HG03175 (cell line): ENCODE measurements at regions not wholly inside any gene's neighbourhood (a gene's known extent, or its start where the extent isn't known, plus 50 kb on each side); places are given as distances from the start of the nearest gene placed in this dataset.

Source experiments
- ATAC-seq: cut with Tn5 transposase; IDR thresholded peaks from one replicate; pipeline ENCODE4 v1.9.1; 2021; ENCODE audit warnings: mild to moderate bottlenecking, moderate library complexity; ENCODE audit not compliant: unreplicated experiment

GRCh38 chr16:55115506-55115905 lies 184.8 kb downstream of the IRX5 start:
- ATAC-seq: no peak

DNA sequence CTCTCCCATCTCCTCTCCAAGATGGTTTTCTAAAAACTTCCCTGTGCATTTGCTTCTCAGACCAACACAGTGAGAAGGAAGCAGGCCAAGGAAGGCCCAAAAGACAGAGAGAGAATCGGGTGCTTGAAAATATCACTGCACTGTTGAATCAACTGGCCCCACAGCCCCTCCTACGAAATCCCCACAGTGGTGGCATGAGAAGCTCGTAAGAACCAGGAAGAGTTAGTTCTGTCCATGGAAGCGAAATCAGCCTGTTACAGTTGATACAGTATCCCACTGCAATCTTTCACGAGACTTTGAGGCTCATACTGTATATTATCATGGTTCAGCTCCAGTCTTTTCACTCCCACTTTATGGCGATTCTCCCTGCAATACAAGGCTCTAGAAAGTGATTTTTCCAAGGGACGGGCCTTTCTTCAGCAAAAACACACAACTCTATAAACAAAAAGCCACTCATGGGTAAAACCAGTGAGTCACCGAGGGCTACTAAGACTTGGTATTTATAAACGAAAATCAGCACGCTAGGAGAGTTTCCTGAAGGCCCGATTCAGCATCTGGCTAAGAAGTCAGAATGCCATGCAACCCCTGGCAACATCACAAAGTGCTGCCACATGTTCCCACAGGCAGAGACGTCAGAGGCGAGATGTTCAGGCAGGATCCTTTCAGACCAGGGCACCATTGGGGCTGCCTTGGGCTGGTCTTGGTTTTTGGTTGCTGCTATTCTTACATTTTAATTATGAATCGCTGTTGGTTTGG lies 185.7 kb downstream of the IRX5 start:
- ATAC-seq: no peak

GRCh38 chr16:55118701-55119260 lies 188.1 kb downstream of the IRX5 start:
- no peak for ATAC-seq

- ATAC-seq: no peak
These were observed 189.7 kb downstream of the IRX5 start for GRCh38 chr16:55120408-55120807.

GRCh38 chr16:55120826-55121225 lies 190.2 kb downstream of the IRX5 start:
- ATAC-seq: no peak

GRCh38 chr16:55123652-55124051 lies 193.0 kb downstream of the IRX5 start:
- ATAC-seq: no peak

- ATAC-seq: no peak
These were observed 195.2 kb downstream of the IRX5 start for GRCh38 chr16:55125818-55126385.

- no peak for ATAC-seq
These were observed 195.8 kb downstream of the IRX5 start for GRCh38 chr16:55126456-55126855.

DNA sequence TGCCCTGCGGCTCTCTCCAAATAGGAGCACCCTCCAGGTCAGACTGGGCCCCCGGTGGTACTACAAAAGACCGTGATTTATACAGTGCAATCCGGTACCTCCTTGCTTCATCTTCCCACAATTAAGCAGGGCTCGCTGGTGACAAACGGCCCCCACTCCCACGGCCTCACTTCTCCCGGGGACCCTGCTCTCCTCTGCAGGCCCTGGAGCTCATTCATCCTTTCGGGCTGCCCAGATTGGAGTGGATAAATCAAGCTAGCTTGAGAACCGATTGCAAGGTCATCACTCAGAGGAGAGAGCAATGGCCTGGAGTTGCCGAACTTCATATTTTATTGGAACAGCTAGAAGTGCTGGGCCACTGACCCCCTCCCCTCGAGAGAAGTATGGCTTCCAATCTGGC lies 193.5 kb upstream of the IRX6 start:
- no peak for ATAC-seq

DNA sequence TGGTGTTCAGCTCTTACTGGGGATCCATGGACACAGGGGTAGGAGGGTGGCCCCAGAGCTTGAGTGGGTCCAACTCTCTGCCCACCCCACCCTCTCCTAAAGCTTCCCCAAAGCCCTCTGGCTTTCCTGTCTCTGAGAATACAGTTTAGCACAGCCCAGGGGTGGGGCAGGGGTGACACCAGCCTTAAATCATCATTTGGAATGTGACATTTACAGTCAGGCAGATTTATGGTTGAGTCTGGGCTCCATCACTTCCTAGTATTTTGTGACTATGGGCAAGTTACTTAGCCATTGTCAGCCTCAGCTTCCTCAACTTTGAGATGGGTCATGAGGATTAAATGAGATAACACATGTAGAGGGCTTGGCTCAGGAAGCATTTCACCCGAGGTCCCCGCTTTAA lies 193.1 kb upstream of the IRX6 start:
- ATAC-seq: no peak

DNA sequence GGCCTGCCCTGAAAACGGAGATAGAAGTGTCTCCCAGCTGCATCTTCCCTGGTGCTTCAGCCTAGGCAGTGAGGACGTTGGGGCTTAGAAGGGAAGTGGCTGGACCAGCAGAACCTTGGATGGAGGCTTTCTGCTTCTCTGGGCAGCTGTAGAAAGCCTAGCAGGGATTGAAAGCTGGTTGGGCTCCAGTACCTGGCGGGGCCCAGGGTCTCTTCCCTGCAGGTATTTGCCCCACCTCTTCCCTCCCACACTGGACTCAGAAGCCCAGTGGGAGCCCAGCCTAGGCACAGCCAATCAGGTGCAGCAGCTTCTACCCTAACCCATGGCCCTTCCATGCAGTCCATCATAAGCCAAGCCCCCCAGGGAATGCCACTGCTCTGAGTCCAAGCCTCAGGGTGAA lies 190.3 kb upstream of the IRX6 start:
- ATAC-seq: no peak

DNA sequence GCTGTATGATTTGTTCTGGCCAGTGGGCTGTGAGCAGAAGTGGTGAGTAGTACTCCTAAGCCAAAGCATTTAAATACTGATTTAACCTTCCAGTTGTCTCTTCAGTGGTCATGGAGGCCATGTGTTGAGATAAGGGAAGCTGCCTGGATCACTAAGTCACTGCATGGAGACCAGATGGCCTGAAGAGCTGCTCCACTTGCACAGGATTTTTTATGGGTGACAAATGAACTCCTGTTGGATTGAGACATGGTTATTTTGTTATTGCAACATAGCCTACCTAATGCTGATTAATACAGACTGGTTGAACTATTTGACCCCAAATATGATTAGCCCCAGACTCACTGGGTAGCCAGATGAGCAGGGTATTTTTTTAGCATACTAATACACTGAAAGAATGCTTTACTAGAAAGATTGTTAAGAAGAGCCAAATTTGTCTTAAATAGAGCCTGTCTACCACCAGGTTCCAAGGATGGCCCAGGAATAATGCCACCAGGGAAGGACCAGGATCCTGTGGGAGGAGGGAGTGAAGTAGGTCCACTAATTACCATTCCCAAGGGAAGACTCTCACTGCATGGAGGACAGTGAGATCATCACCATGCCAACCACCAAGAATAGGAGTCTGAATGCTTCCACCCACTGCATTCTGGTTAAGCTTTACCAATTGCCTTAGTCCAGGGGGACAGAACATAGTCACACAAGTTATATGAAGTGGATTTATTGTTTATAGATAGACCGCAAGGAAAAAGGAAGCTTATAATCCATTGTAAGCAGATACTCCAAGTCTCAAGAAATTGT lies 187.4 kb upstream of the IRX6 start:
- ATAC-seq: no peak

DNA sequence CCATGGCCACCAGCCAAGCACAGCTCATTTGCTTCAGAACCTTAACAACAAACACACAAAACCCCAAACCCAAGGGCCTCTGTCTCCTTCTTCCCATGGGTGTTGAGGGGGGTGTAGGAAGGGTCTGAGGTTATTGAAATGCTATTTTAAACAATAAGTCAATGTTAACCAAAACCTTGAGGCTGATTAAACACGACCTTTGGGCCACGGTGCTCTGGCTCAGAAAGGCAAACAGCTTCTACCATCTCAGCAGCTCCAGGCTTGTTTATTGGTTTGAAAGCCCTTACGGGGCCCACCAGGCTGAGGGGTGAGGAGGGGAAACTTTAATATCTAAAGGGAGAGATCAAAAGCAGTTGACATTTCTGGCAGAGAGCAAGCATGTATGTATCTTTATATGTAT lies 185.7 kb upstream of the IRX6 start:
- no peak for ATAC-seq

- ATAC-seq: no peak
These were observed 181.6 kb upstream of the IRX6 start for GRCh38 chr16:55142405-55142804.

- ATAC-seq: no peak
These were observed 179.4 kb upstream of the IRX6 start for GRCh38 chr16:55144651-55145050.

DNA sequence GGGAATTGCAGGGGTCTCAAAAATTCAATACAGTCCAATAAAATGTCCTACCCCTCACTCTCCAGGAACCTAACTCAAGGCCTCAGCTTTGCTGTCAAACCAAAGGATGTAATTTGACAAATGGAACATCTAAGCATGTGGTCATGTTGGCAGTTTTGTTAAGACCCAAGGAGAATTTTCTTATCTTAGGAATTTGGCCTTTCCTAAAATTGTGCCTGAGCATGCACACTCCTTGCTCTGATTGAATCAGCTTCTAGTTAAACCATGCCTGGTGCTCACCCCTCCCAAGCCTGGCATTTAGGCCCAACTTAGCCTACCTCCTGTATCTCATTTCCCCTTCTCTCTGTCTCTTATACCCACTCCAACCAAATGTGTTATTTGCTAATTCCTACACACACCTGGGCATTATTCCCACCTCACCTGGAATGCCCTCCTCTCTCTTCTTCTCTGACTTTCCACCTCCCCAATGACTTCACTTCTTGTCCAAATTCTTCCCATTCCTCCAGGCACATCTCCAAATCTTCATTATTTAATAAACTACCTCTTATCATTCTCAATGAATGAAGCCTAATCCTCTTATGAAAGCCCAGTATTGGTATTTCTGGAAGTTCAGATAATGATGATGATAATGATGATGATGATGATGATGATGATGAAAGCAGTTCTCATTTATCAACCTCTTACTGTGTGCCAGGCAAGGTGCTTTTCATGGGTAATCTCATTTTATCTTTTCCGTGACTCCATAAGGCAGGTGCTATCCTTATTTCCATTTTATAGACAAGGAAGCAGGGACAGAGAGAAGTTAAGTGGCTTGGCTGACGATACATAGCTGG lies 178.0 kb upstream of the IRX6 start:
- ATAC-seq: no peak

- no peak for ATAC-seq
These were observed 177.0 kb upstream of the IRX6 start for GRCh38 chr16:55146966-55147365.

DNA sequence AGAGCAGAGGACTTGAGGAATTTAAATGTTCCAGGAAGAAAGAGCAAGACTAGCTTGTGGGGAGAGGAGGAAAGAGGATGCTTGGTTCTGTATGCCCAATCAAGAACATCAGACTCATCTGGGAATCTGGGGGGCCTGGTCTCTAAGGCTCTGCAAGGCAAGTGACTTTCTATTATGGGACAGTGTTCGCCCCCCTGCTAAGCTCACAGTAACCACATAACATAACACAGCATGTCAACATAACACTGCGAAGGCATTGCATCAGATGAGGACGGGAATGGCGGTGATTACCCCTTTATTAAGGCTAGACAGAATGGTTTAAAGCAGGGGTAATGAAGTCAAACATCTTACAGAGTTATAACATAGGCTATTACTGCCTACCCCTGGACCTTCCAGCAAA lies 176.6 kb upstream of the IRX6 start:
- no peak for ATAC-seq

- no peak for ATAC-seq
These were observed 174.4 kb upstream of the IRX6 start for GRCh38 chr16:55149622-55150021.

DNA sequence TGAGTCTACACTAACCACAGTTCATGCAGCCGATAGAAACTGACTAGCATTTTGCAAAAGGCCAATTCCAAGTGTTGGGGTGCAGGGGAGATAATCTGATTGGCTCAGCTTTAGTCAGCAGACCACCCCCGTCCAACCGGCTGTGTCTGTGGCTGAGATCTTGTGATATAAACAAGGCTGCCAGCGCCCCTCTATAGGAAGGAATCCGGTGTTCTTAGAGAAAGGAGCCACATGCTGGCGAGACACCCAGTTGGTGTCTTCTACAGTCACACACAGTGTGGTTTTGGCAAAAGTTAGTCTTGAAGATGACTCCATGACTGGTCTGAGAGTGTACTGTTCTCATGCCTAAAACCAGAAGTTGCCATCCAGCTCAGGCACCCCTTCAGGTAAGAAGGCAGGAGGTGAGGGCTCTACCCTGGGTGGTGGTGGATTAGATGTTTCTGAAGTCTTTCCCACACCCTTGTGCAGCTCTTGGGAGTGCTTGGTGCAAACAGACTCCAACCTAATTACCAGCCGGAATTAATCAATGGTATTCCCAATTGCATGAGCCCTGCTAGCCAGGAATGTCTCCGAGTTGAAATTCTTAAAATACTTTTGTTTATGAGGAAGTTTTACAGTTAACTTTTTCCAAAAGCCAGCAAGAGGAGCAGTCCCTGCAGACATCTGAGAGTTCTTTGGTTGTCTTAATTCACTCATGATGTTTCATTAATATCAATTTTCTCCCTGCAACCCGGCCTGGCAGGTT lies 172.3 kb upstream of the IRX6 start:
- no peak for ATAC-seq
